HG02885 (cell line): ENCODE measurements at regions not wholly inside any gene's neighbourhood (a gene's known extent, or its start where the extent isn't known, plus 50 kb on each side); places are given as distances from the start of the nearest gene placed in this dataset.
"Not testable (repeated sequence)": the region's sequence is repeated elsewhere in the genome, so short reads cannot be mapped to it uniquely, and the experiment has no call there.

Experiments
- ATAC-seq: cut with Tn5 transposase; IDR thresholded peaks from one replicate; pipeline ENCODE4 v1.9.1; 2021; ENCODE audit warnings: mild to moderate bottlenecking; ENCODE audit not compliant: unreplicated experiment, poor library complexity

DNA sequence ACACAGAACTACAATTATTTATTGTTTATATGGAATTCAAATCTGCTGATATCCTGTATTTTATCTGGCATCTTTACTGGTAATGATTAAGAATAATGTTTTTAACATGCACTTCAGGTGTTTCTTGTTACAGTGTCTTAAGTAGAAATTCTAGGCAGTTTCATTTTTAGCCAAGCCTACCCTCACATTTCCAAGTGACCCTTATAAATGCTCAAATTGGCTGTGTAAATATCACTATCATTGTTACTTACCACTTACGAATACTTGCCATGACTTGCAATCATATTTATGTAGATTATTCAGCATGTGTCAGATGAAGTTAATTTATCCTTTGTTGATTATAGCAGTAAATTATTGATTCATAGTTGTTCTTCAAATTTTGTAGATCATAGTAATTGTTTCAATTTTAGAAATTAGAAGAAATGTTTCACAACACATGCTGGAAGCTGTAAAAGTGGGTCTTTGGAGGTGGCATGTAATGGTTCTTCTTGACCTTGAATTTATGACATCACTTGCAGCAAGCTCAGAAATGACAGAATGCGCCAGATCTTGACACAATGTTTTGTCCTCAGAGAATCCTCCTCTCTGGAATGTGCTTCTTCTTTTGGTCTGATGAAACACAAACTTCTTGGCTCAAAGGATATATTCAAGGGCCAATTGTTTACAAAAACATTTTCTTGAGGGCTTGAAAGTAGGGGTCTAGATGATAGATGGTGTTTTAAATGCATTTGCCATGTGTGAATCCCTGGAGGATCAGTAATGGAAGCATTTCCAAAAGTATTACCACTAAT is 471.8 kb downstream of the COL12A1 start:
- no peak for ATAC-seq

DNA sequence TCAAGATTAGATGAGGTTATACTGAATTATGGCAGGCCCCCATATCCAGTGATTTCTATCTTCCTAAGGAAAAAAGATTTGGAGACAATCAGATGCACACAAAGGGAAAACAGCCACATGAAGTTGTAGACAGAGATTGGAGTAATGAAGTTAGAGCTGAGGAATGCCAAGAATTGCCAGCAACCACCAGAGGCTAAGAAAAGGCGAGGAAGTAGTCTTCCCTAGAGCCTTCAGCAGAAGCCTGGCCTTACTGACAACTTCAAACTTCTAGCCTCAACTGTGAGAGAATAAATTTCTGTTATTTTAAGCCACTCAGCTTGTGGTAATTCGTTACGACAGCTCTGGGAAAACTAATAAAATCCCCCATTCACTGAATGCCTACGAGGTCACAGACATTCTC is 473.9 kb downstream of the COL12A1 start:
- no peak for ATAC-seq

GRCh38 chr6:74731204-74731603 is 474.6 kb downstream of the COL12A1 start:
- ATAC-seq, result no peak

DNA sequence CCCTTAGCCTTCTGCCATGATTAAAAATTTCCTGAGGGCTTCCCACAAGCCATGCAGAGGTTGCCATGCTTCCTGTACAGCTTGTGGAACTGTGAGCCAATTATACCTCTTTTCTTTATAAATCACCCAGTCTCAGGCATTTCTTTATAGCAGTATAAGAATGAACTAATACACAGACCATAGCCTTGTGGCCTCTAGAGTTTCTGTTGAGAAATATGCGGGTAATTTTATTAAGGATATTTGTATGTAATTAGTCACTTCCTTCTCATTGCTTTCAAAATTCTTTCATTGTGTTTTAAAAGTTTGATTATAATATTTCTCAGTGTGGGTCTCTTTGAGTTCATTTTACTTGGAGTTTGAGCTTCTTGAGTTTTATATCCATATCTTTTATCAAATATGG is 484.9 kb downstream of the COL12A1 start:
- no peak for ATAC-seq

DNA sequence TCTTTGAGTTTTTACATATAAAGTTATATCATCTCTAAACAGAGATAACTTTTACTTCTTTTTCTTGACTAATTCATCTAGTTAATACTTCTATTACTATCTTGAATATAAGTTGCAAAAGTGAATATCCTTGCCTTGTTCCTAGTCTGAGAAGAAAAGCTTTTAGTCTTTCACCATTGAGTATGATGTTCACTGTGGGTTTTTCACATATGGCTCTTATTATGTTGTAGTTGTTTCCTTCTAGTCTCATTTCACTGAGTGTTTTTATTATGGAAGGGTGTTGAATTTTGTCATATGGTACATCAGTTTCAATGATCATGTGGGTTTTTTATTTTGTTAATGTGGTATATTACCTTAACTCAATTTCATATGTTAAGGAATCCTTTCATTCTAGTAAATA is 488.3 kb downstream of the COL12A1 start:
- no peak for ATAC-seq

DNA sequence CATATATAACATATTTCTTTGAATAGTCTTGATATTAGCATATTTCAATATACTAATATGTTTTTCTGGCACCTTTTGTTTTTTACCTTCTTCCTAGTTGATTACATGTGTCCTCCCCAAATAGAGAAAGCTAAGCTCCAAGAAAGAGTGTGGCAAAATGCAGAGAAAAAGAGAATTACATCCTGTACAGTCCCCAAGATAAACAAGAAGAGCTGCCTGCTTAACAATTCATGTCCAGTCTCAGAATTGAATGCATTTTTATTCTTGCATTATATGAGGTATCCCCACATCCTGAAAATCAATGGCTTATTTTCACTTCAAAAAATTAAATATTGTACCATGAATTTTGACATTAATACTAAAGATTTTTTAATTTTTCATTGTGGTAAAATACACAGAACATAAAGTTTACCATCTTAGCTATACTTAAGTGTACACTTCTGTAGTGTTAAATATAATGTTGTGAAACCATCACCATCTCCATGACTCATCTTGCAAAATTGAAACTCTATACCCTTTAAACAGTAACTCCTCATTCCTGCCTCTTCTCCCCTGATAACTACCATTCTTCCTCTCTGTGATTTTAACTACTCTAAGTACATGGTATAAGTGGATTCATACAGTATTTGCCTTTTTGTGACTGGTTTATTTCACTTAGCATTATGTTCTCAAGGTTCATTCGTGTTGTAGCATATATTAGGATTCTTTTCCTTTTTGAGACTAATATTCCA is 490.3 kb downstream of the COL12A1 start:
- ATAC-seq, result no peak

- ATAC-seq, result no peak
Observed at GRCh38 chr6:74713941-74714340, 491.9 kb downstream of the COL12A1 start.

DNA sequence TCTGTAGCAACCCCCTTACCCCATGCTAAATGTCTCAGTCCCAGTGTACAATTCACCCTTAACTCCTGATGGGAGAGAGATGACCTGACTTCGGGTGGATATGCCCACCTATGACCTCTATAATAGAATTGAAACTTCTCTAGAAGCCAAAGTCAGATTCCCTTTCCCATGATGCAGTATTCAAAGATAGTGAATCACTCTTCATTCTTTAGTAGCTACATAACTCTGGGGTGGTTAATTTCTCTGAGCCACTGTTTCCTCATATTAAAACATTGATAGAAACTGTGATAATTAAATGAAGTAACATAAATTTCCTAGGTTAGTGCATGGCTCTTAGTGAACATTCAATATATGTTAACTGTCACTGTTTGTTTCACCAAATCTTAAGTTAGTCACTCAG is 500.4 kb downstream of the COL12A1 start:
- ATAC-seq, result no peak

- ATAC-seq, result not testable (repeated sequence)
Observed at GRCh38 chr6:74704540-74704939, 501.3 kb downstream of the COL12A1 start.

GRCh38 chr6:74690365-74690764 is 515.5 kb downstream of the COL12A1 start:
- ATAC-seq, result no peak

- ATAC-seq, result no peak
Observed at GRCh38 chr6:74689601-74690000, 516.3 kb downstream of the COL12A1 start.

DNA sequence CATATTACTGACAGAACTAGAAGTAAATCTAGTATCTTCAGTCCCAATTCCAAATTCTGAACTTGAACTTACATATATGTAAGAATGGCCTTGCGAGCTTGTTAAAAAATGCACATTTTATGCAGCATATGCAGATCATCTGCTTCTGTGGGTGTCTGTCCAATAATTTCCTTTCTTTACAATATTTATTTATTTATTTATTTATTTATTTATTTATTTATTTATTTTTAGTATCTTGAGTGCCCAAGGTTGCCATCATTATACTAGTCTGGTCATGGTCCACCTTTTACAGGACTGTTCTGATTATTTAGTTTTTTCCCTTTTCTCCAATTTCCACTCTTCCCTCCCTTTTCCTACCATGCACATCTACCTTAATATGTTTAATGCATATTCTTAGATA is 528.4 kb downstream of the COL12A1 start:
- no peak for ATAC-seq

DNA sequence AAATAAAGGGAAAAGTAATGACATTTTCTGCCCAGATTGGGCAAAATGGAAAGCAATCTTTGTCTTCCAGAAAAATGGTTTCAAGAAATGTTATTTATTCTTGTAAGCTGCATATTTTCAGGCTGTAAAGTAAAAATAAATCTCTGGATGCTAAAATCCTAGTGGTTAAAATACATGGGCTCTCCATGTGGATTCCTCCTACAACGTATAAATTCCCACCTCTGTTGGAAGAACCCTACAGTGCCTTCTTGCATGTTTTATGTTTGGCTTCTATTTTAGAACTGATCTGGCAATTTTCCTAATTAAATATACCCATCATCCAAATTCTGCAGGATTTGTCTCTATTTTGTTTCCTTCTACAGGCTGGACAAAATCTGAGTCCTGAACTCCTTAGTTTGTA is 528.9 kb downstream of the COL12A1 start:
- ATAC-seq, result no peak

DNA sequence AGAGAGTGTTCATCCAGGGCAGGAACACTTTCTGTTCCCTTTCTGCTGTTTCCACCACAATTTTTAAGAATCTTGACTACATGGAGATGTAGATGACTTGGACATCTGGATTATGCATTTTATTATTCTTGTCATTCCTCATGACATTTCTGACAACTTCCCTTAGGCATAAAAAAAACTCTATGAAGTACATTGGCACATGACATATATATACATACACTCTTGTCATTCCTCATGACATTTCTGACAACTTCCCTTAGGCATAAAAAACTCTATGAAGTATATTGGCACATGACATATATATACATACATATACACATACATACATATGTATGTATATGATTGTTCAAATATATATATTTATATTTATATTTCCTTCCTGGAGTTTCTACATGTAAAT is 531.5 kb downstream of the COL12A1 start:
- ATAC-seq, result no peak

GRCh38 chr6:74671558-74672025 is 534.3 kb downstream of the COL12A1 start:
- no peak for ATAC-seq

GRCh38 chr6:74658391-74658790 is 547.5 kb downstream of the COL12A1 start:
- no peak for ATAC-seq

DNA sequence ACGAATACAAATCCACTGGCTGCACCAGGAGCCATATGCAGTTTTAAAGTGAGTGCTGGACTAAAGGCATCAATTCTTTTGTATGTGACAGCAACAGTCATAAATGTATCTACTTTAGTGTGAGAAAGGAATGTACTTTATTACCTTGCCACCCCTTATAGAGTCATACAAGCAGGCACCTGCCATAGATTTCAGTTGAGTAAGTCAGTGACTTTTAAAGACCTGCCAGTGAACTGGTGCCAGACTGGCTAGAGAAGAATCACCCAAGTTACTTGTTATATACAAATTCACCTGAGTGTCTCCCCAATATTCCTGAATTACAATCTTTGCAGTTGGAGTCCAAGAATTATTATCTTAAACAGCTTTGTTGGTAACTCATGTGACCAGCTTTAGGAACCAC is 547.9 kb downstream of the COL12A1 start:
- ATAC-seq, result no peak

DNA sequence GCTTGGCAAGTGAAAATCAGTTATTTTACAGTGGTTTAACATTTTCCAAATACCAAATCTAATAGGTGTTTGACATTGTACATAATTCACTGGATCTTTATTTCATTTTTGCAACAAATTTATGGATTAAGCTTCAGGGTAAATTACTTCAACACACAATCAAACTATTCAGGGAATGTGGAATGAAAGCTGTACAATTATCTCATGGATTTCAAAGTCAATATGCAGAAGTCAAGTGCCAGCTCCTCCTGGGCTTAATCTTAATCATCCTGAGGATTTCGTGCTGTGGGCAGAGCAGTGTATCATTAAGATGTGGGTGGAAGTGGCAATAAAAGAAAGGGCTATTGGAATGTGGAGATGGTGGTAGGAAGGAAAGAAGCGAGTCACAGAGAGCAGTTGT is 548.8 kb downstream of the COL12A1 start:
- ATAC-seq, result no peak

GRCh38 chr6:74656453-74656852 is 549.4 kb downstream of the COL12A1 start:
- ATAC-seq, result no peak

- no peak for ATAC-seq
Observed at GRCh38 chr6:74654296-74654695, 551.6 kb downstream of the COL12A1 start.

- ATAC-seq, result no peak
Observed at GRCh38 chr6:74651948-74652842, 553.7 kb downstream of the COL12A1 start.
